H9 (cell line): ENCODE measurements at regions not wholly inside any gene's neighbourhood (a gene's known extent, or its start where the extent isn't known, plus 50 kb on each side); places are given as distances from the start of the nearest gene placed in this dataset.
A peak's percentile ranks its signal among the peaks of the same experiment; 100 is the strongest.

Source experiments
- DNase-seq: peaks from one replicate; pipeline ENCODE4 v3.0.0-alpha.2; 2017
- H2AFZ ChIP-seq: one replicate; pipeline ENCODE4 v1.6.1; 2013; ENCODE audit warnings: mild to moderate bottlenecking, low read length, control low read depth, moderate library complexity
- H2AK5ac ChIP-seq: 2 replicates; pipeline ENCODE4 v1.6.1; 2013; ENCODE audit warnings: low read length, control low read depth, mixed read lengths; ENCODE audit not compliant: insufficient read length
- H2BK120ac ChIP-seq: one replicate; pipeline ENCODE4 v1.6.1; 2013; ENCODE audit warnings: low read depth, mild to moderate bottlenecking, low read length, control low read depth, inconsistent platforms; ENCODE audit not compliant: poor library complexity, severe bottlenecking
- H2BK12ac ChIP-seq: 2 replicates; pipeline ENCODE4 v1.6.1; 2013; ENCODE audit warnings: low read length, control low read depth, mixed read lengths, low read depth; ENCODE audit not compliant: insufficient read length
- H2BK15ac ChIP-seq: 2 replicates; pipeline ENCODE4 v1.6.1; 2013; ENCODE audit warnings: low read depth, low read length, control low read depth
- H2BK20ac ChIP-seq: one replicate; pipeline ENCODE4 v1.6.1; 2013; ENCODE audit warnings: low read depth, mild to moderate bottlenecking, low read length, control low read depth, inconsistent platforms; ENCODE audit not compliant: poor library complexity, severe bottlenecking
- H2BK5ac ChIP-seq: 2 replicates; pipeline ENCODE4 v1.6.1; 2013; ENCODE audit warnings: low read length, control low read depth, mixed read lengths; ENCODE audit not compliant: insufficient read length
- H3K14ac ChIP-seq: 2 replicates; pipeline ENCODE4 v1.6.1; 2013; ENCODE audit warnings: low read length, control low read depth; ENCODE audit not compliant: insufficient read depth
- H3K18ac ChIP-seq: 2 replicates; pipeline ENCODE4 v1.6.1; 2013; ENCODE audit warnings: low read depth, mild to moderate bottlenecking, mixed read lengths, low read length, control low read depth; ENCODE audit not compliant: insufficient read length
- H3K23ac ChIP-seq: 2 replicates; pipeline ENCODE4 v1.6.1; 2013; ENCODE audit warnings: low read length, control low read depth, mixed read lengths, low read depth; ENCODE audit not compliant: insufficient read length
- H3K23me2 ChIP-seq: 2 replicates; pipeline ENCODE4 v1.6.1; 2013; ENCODE audit warnings: low read depth, mild to moderate bottlenecking, mixed read lengths, low read length, control low read depth; ENCODE audit not compliant: insufficient read length, poor library complexity, severe bottlenecking
- H3K27ac ChIP-seq: 2 replicates; pipeline ENCODE4 v1.5.1; 2013; ENCODE audit warnings: low read length, control low read depth, mixed read lengths, low read depth; ENCODE audit not compliant: insufficient read length
- H3K27me3 ChIP-seq: 2 replicates; pipeline ENCODE4 v1.6.1; 2013; ENCODE audit warnings: low read length, control low read depth, inconsistent platforms; ENCODE audit not compliant: insufficient read depth
- H3K4ac ChIP-seq: 2 replicates; pipeline ENCODE4 v1.6.1; 2013; ENCODE audit warnings: low read depth, mild to moderate bottlenecking, control low read depth, inconsistent platforms, low read length, moderate library complexity
- H3K4me1 ChIP-seq: 2 replicates; pipeline ENCODE4 v1.6.1; 2013; ENCODE audit warnings: low read length, control low read depth, inconsistent platforms; ENCODE audit not compliant: insufficient read depth
- H3K4me2 ChIP-seq: 2 replicates; pipeline ENCODE4 v1.6.1; 2013; ENCODE audit warnings: low read length, control low read depth, mixed read lengths; ENCODE audit not compliant: insufficient read length, insufficient read depth
- H3K56ac ChIP-seq: 2 replicates; pipeline ENCODE4 v1.6.1; 2013; ENCODE audit warnings: low read depth, mild to moderate bottlenecking, mixed read lengths, low read length, control low read depth; ENCODE audit not compliant: insufficient read length
- H3K79me1 ChIP-seq: 2 replicates; pipeline ENCODE4 v1.6.1; 2013; ENCODE audit warnings: low read depth, mild to moderate bottlenecking, moderate library complexity, low read length, control low read depth, inconsistent platforms; ENCODE audit not compliant: insufficient read depth, poor library complexity, severe bottlenecking
- H3K79me2 ChIP-seq: 2 replicates; pipeline ENCODE4 v1.6.1; 2013; ENCODE audit warnings: low read length, control low read depth, inconsistent platforms; ENCODE audit not compliant: insufficient read depth
- H3K9ac ChIP-seq: 2 replicates; pipeline ENCODE4 v1.6.1; 2013; ENCODE audit warnings: low read length, control low read depth, mixed read lengths; ENCODE audit not compliant: insufficient read length; ENCODE audit errors: extremely low read depth
- H3K9me3 ChIP-seq: one replicate; pipeline ENCODE4 v1.6.1; 2013; ENCODE audit warnings: low read depth, low read length, inconsistent platforms; ENCODE audit not compliant: control insufficient read depth
- H3T11ph ChIP-seq: one replicate; pipeline ENCODE4 v1.6.1; 2013; ENCODE audit warnings: mild to moderate bottlenecking, low read length, control low read depth, inconsistent platforms
- H4K20me1 ChIP-seq: one replicate; pipeline ENCODE4 v1.6.1; 2013; ENCODE audit not compliant: control insufficient read depth, insufficient read length, insufficient read depth
- H4K5ac ChIP-seq: 2 replicates; pipeline ENCODE4 v1.6.1; 2013; ENCODE audit warnings: low read depth, mild to moderate bottlenecking, mixed read lengths, low read length, control low read depth; ENCODE audit not compliant: insufficient read length
- H4K8ac ChIP-seq: replicated peaks from 2 replicates; pipeline ENCODE4 v1.6.1; 2013; ENCODE audit warnings: low read length, control low read depth, mixed read lengths, low read depth; ENCODE audit not compliant: insufficient read length
- H4K91ac ChIP-seq: 2 replicates; pipeline ENCODE4 v1.6.1; 2013; ENCODE audit warnings: low read depth, mild to moderate bottlenecking, moderate library complexity, mixed read lengths, low read length, control low read depth; ENCODE audit not compliant: insufficient read length
- H3K27ac Mint-ChIP-seq, 3 experiments: 2 replicates in 2 of 3; 3 replicates in 1 of 3; pipeline ENCODE4 v1.8.0; 2020 to 2021; ENCODE audit warnings: mixed read lengths in 3 of 3, mild to moderate bottlenecking in 1 of 3, moderate library complexity in 1 of 3
- H3K27me3 Mint-ChIP-seq: 2 replicates; pipeline ENCODE4 v1.8.0; 2021; ENCODE audit warnings: low read depth, mild to moderate bottlenecking, moderate library complexity, mixed read lengths
- H3K36me3 Mint-ChIP-seq, 3 experiments: 2 replicates in 2 of 3; 3 replicates in 1 of 3; pipeline ENCODE4 v1.8.0; 2020 to 2021; ENCODE audit warnings: low read depth in 3 of 3, mixed read lengths in 3 of 3; ENCODE audit not compliant: insufficient read depth in 1 of 3
- H3K4me1 Mint-ChIP-seq, 2 experiments: 2 replicates each; pipeline ENCODE4 v1.8.0; 2020; ENCODE audit warnings: mixed read lengths in 2 of 2
- H3K4me3 Mint-ChIP-seq, 2 experiments: 2 replicates in 1 of 2; 3 replicates in 1 of 2; pipeline ENCODE4 v1.8.0; 2020 to 2021; ENCODE audit warnings: mild to moderate bottlenecking in 2 of 2, mixed read lengths in 2 of 2, moderate library complexity in 1 of 2
- H3K9me3 Mint-ChIP-seq, 2 experiments: 2 replicates in 1 of 2; 3 replicates in 1 of 2; pipeline ENCODE4 v1.8.0; 2020; ENCODE audit warnings: mild to moderate bottlenecking in 2 of 2, mixed read lengths in 2 of 2, moderate library complexity in 1 of 2
- CTCF ChIP-seq: fragments of 200-600 bp; sonication (generic); conservative IDR thresholded peaks from 3 replicates; pipeline ENCODE4 v1.8.0; 2021; ENCODE audit warnings: antibody characterized with exemption, mild to moderate bottlenecking
- WGBS: extraction: QIAGEN DNeasy Blood & Tissue Kit; methylation state at CpG from one replicate; pipeline ENCODE4 v1.1.7; 2013; ENCODE audit warnings: missing lambda C conversion rate, low lambda C conversion rate, mixed read lengths; ENCODE audit not compliant: insufficient read length; ENCODE audit errors: extremely low coverage; 5-methylcytosine and 5-hydroxymethylcytosine counted together

GRCh38 chr3:65080432-65080831 lies 392.6 kb upstream of the ADAMTS9 start:
- H3K4me1 Mint-ChIP-seq: peaks cover 11 to 21% of the 10 kb centered on the region in 2 experiments
- Histone ChIP-seq H4K20me1 (no peaks in the 10 kb centered on the region), H3K56ac (no peak overlapping the region), H3K79me2 (no peaks in the 10 kb centered on the region), H3K23ac (no peak overlapping the region), H3K23me2 (no peaks in the 10 kb centered on the region), H3K27ac (no peak overlapping the region), H3K79me1 (no peaks in the 10 kb centered on the region), H4K8ac (no peak overlapping the region), H2BK20ac (no peak overlapping the region), H2BK5ac (no peak overlapping the region), H3K9me3 (no peaks in the 10 kb centered on the region), H4K91ac (no peak overlapping the region), H2BK15ac (no peak overlapping the region), H3K4me1 (peaks cover 3% of the 10 kb centered on the region; the same call in 1 of the 2 replicates), H2BK12ac (no peak overlapping the region), H3K4me2 (no peak overlapping the region), H4K5ac (no peak overlapping the region), H3K18ac (no peak overlapping the region), H3K27me3 (no peaks in the 10 kb centered on the region), H2AFZ (no peak overlapping the region), H3K9ac (no peak overlapping the region), H3T11ph (no peak overlapping the region), H2BK120ac (no peak overlapping the region), H3K14ac (no peak overlapping the region), H3K4ac (no peak overlapping the region), H2AK5ac (no peak overlapping the region)
- WGBS: no CpG with 5 or more reads among the region's 3 CpGs
- H3K9me3 Mint-ChIP-seq: peaks cover 6 to 10% of the 10 kb centered on the region in 2 experiments; a peak in 3 of 5 replicates
- no peak overlapping the region for H3K4me3 Mint-ChIP-seq
- H3K27me3 Mint-ChIP-seq: peaks cover 24% of the 10 kb centered on the region
- peak; percentile 38; the same call in 2 of the 3 replicates for TF ChIP-seq CTCF
- H3K27ac Mint-ChIP-seq: no peak overlapping the region
- no peak for DNase-seq
- H3K36me3 Mint-ChIP-seq: no peaks in the 10 kb centered on the region
